ENCODE measurements at regions not wholly inside any gene's neighbourhood (a gene's known extent, or its start where the extent isn't known, plus 50 kb on each side); places are given as distances from the start of the nearest gene placed in this dataset.

- TF ChIP-seq CTCF (IDR thresholded peaks at IDR 0.05; ENCODE audit: insufficient read depth, low read length, poor library complexity, severe bottlenecking) (no peak), EZH2phosphoT487 (conservative IDR thresholded peaks at IDR 0.05; ENCODE audit: low read length) (no peak)
Observed at GRCh38 chr16:6545329-6545728, 787.3 kb upstream of the RBFOX1 start.

All from SU-DHL-6 (cell line).